Choroid plexus epithelial cell (primary cell): ENCODE measurements at regions not wholly inside any gene's neighbourhood (a gene's known extent, or its start where the extent isn't known, plus 50 kb on each side); places are given as distances from the start of the nearest gene placed in this dataset.
A peak's percentile ranks its signal among the peaks of the same experiment; 100 is the strongest.
"Not testable (repeated sequence)": the region's sequence is repeated elsewhere in the genome, so short reads cannot be mapped to it uniquely, and the experiment has no call there.

Source experiments
- DNase-seq: peaks from one replicate; pipeline ENCODE4 v3.0.0-alpha.2; 2010; ENCODE audit warnings: low read depth
- H3K4me3 ChIP-seq: 2 replicates; pipeline ENCODE4 v1.5.1; 2011; ENCODE audit warnings: low read depth, mild to moderate bottlenecking, control low read depth, low read length, moderate library complexity
- CTCF ChIP-seq: conservative IDR thresholded peaks from 2 replicates; pipeline ENCODE4 v1.5.1; 2011; ENCODE audit warnings: low read depth, mild to moderate bottlenecking, control low read depth, inconsistent platforms, low read length, moderate library complexity

DNA sequence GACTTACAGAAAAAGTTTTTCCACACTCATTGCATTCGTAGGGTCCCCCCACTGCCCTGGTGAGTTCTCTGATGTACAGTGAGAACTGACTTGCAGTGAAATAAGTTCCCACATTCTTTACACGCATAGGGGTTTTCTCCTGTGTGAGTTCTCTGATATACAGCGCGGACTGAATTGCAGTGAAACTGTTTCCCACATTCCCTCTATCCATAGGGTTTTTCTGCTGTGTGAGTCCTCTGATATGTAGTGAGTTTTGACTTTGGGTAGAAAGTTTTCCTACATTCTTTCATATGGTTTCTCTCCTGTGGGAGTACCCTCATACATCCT is 147.0 kb downstream of the GLRX3 start:
- DNase-seq = no peak
- no peak for TF ChIP-seq CTCF
- no peak overlapping the region for H3K4me3 ChIP-seq

DNA sequence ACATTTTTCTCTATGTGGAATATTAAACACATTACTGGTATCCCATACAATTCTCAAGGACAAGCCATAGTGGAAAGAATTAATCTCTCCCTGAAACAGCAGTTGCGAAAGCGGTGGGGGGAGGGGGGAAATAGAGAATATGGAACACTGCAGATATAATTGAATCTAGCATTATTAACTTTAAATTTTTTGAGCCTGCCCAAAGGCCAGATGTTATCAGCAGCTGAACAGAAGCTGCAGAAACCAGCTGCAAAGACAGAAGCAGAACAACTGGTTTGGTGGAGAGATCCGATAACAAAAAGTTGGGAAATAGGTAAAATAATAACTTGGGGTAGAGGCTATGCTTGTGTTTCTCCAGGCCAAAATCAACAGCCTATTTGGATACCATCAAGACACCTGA is 159.6 kb downstream of the GLRX3 start:
- not testable (repeated sequence) for DNase-seq, H3K4me3 ChIP-seq

DNA sequence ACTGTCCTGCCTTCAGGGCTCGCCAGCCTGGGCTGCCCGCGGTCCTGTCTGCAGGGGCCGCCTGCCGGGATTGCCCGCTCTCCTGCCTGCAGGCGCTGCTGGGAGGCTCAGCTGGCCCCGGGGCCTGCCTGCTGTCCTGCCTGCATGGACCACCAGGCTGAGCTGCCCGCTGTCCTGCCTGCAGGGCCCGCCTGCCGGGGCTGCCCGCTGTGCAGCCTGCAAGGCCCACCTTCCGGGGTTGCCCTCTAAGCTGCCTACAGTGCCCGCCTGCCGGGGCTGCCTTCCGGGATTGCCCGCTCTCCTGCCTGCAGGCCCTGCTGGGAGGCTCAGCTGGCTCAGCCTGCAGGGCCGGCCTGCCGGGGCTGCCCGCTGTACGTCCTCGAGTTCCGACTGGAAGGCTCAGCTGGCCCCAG is 164.4 kb downstream of the GLRX3 start:
- no peak for TF ChIP-seq CTCF
- no peak for DNase-seq
- H3K4me3 ChIP-seq = no peak overlapping the region

DNA sequence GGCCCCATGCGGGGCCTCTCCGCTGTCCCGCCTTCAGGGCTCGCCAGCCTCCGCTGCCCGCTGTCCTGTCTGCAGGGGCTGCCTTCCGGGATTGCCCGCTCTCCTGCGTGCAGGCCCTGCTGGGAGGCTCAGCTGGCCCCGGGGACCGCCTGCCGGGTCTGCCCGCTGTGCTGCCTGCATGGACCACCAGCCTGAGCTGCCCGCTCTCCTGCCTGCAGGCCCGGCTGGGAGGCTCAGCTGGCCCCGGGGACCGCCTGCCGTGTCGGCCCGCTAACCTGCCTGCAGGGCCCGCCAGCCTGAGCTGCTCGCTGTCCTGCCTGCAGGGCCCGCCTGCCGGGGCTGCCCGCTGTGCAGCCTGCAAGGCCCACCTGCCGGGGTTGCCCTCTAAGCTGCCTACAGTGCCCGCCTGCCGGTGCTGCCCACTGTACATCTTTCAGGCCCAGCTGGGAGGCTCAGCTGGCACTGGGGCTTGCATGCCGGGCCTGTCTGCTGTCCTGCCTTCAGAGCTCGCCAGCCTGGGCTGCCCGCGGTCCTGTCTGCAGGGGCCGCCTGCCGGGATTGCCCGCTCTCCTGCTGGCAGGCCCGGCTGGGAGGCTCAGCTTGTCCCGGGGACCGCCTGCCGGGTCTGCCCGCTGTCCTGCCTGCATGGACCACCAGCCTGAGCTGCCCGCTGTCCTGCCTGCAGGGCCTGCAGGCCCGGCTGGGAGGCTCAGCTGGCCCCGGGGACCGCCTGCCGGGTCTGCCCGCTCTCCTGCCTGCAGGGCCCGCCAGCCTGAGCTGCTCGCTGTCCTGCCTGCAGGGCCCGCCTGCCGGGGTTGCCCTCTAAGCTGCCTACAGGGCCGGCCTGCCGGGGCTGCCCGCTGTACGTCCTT is 165.1 kb downstream of the GLRX3 start:
- DNase-seq = peak; percentile 19
- H3K4me3 ChIP-seq = no peak overlapping the region
- no peak for TF ChIP-seq CTCF

DNA sequence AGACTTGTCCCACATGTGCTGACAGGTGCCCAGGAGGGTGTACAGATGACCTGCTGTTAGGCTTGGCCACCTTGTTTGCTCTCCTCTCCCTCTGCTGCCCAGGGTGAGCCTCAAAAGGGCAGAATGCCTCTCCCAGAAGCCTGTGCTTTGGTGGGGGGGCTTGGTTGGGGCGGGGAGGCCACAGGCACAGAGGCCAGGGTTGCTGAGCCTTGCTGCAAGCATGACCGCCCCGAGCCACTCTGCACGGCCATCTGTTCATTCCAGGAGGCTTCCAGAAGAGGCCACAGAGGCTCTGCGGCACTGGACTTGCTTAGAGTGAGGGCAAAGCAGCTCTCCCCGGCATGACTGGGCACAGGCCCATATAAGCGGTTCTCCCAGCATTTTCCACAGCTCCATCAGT is 190.8 kb downstream of the GLRX3 start:
- TF ChIP-seq CTCF = no peak
- no peak overlapping the region for H3K4me3 ChIP-seq
- DNase-seq = no peak

- H3K4me3 ChIP-seq = no peak overlapping the region
- no peak for TF ChIP-seq CTCF
- DNase-seq = no peak
These were observed 193.6 kb downstream of the GLRX3 start for GRCh38 chr10:130329792-130330191.

DNA sequence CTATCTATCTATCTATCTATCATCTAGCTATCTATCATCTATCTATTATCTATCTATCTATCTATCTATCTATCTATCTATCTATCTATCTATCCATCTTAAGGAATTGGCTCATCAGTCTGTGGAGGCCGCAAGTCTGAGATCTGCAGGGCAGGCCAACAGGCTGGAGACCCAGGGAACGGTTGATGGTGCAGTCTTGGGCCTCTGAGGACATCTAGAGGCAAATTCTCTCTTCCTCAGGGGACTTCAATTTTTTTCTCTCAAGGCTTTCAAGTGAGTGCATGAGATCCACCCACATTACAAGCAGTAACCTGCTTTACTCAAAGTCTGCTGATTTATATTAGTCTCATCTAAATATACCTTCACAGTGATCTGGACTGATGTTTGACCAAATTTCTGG is 197.0 kb downstream of the GLRX3 start:
- H3K4me3 ChIP-seq = no peak overlapping the region
- no peak for DNase-seq
- TF ChIP-seq CTCF = no peak
